ENCODE measurements at regions not wholly inside any gene's neighbourhood (a gene's known extent, or its start where the extent isn't known, plus 50 kb on each side); places are given as distances from the start of the nearest gene placed in this dataset.

DNA sequence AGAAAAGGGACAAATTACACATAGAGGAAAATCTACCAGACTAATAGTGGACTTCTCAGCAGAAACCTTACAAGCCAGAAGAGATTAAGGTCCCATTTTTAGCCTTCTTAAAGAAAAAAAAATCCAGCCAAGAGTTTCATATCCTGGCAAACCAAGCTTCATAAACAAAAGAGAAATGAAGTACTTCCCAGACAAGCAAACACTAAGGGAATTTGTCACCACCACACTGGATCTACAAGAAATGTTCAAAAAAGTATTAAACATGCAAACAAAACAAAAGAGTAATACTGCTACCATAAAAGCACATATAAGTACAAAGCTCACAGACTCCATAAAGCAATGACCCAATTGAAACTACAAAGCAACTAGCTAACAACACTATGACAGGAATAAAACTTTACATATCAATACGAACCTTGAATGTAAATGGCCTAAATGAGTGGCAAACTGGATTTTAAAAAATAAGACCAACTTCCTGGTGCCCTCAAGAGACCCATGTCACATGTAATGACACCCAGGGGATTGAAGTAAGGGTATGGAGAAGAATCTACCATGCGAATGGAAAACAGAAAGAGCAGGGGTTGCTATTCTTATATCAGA, 260.7 kb upstream of the PPP2R2D start:
- TF ChIP-seq, protein P1, sequence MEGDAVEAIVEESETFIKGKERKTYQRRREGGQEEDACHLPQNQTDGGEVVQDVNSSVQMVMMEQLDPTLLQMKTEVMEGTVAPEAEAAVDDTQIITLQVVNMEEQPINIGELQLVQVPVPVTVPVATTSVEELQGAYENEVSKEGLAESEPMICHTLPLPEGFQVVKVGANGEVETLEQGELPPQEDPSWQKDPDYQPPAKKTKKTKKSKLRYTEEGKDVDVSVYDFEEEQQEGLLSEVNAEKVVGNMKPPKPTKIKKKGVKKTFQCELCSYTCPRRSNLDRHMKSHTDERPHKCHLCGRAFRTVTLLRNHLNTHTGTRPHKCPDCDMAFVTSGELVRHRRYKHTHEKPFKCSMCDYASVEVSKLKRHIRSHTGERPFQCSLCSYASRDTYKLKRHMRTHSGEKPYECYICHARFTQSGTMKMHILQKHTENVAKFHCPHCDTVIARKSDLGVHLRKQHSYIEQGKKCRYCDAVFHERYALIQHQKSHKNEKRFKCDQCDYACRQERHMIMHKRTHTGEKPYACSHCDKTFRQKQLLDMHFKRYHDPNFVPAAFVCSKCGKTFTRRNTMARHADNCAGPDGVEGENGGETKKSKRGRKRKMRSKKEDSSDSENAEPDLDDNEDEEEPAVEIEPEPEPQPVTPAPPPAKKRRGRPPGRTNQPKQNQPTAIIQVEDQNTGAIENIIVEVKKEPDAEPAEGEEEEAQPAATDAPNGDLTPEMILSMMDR (IDR thresholded peaks at IDR 0.05): no peak
- H3K36me3 ChIP-seq: no peaks in the 10 kb centered on the region
- no peak for ATAC-seq (ENCODE audit: insufficient number of reproducible peaks, low FRiP score, low read depth)
- no peak overlapping the region for H3K4me3 ChIP-seq
- no peak overlapping the region for H3K27ac ChIP-seq
- no peaks in the 10 kb centered on the region for H3K9me3 ChIP-seq
- DNase-seq (ENCODE audit: low spot score): no peak
- H3K27me3 ChIP-seq (replicated peaks; ENCODE audit: insufficient read depth): no peaks in the 10 kb centered on the region
- no peaks in the 10 kb centered on the region for H3K4me1 ChIP-seq (ENCODE audit: control insufficient read depth in 1 of 2, low read depth in 2 of 2)

DNA sequence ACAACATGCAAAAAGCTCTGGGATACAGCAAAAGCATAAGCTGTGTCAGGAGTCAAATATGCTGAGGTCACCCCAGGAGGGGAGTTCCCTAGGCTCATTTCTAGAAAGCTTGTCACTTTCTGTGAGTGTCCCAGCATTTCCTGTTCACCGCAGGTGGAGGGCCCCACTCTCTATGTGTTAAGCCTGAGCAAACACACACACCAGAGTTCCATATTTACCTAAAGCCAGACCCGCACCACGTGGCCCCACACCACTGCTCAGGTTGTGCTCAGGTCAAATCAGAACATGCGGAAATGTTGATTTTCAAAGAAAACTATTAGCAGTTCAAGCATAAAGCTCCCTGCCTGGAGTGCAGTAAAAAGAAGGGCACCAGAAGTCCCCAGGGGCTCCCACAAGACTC, 259.6 kb upstream of the PPP2R2D start:
- Histone ChIP-seq H3K9me3 (no peaks in the 10 kb centered on the region), H3K36me3 (no peaks in the 10 kb centered on the region), H3K4me1 (ENCODE audit: control insufficient read depth in 1 of 2, low read depth in 2 of 2) (no peaks in the 10 kb centered on the region), H3K27me3 (replicated peaks; ENCODE audit: insufficient read depth) (no peaks in the 10 kb centered on the region), H3K27ac (no peak overlapping the region), H3K4me3 (no peak overlapping the region)
- ATAC-seq (ENCODE audit: insufficient number of reproducible peaks, low FRiP score, low read depth): no peak
- TF ChIP-seq, protein P1 (IDR thresholded peaks at IDR 0.05): no peak
- no peak for DNase-seq (ENCODE audit: low spot score)

DNA sequence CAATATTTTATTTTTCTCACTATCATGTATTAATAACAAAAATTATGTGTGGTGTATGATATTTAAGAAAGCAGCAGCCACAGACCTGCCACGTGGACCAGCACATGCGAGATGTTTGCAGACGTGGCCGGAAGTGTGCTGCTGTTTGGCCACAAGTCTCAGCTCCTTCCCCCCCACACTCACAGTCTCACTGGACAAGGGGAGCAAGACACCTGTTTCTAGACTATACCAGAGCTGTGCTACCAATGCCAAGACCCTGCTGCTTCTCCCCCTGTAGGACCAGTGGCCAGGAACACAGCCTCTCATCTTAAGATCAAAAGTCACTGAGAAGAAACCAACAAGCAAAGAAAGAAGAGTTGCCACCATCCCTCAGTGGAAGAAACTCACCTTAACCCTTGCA, 258.9 kb upstream of the PPP2R2D start:
- ATAC-seq (ENCODE audit: insufficient number of reproducible peaks, low FRiP score, low read depth): no peak
- H3K9me3 ChIP-seq: no peaks in the 10 kb centered on the region
- H3K27ac ChIP-seq: no peak overlapping the region
- TF ChIP-seq, protein P1 (IDR thresholded peaks at IDR 0.05): no peak
- no peaks in the 10 kb centered on the region for H3K27me3 ChIP-seq (replicated peaks; ENCODE audit: insufficient read depth)
- no peak for DNase-seq (ENCODE audit: low spot score)
- H3K4me1 ChIP-seq (ENCODE audit: control insufficient read depth in 1 of 2, low read depth in 2 of 2): no peaks in the 10 kb centered on the region
- H3K36me3 ChIP-seq: no peaks in the 10 kb centered on the region
- no peak overlapping the region for H3K4me3 ChIP-seq

DNA sequence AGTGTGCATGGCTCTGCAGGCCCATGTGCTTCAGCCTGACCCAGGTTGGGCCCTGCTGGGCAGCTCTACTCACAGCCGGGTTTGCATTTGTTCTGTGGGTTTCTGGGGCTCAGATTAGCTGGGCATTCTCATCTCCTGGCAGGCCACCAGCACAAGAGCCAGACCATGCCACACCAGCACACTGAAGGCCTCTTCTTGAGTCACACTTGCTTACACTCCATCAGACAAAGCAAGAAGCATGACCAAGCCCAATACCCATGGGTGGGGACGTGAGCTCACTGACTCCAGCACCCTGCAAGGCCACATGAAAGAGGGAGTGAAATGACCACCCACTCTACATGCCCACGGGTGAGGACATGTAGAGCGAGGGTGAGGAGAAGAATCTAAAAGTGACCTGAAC, 257.8 kb upstream of the PPP2R2D start:
- TF ChIP-seq, protein P1 (IDR thresholded peaks at IDR 0.05): no peak
- no peak overlapping the region for H3K27ac ChIP-seq
- no peaks in the 10 kb centered on the region for H3K9me3 ChIP-seq
- DNase-seq (ENCODE audit: low spot score): no peak
- no peaks in the 10 kb centered on the region for H3K27me3 ChIP-seq (replicated peaks; ENCODE audit: insufficient read depth)
- no peak overlapping the region for H3K4me3 ChIP-seq
- no peaks in the 10 kb centered on the region for H3K4me1 ChIP-seq (ENCODE audit: control insufficient read depth in 1 of 2, low read depth in 2 of 2)
- no peaks in the 10 kb centered on the region for H3K36me3 ChIP-seq
- ATAC-seq (ENCODE audit: insufficient number of reproducible peaks, low FRiP score, low read depth): no peak

DNA sequence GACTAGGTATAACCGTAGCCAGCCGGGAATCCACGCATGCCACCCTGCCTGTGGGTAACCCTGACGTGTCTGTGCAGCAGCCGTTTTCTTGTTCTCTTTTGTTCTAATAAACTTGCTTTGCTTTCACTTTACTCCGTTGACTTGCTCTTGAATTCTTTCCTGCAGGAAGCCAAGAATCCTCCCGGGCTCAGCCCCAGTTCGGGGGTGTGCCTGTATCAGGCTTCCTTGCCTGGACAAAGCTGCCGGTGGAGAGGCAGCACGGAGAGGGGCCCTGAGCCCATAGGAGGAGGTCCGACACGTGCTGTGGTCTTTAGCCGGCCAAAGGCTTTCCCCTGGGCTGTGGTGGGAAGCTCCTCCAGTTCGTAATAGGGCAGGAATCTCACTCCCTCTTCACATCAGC, 256.5 kb upstream of the PPP2R2D start:
- no peaks in the 10 kb centered on the region for H3K36me3 ChIP-seq
- no peak overlapping the region for H3K27ac ChIP-seq
- no peaks in the 10 kb centered on the region for H3K27me3 ChIP-seq (replicated peaks; ENCODE audit: insufficient read depth)
- no peak for ATAC-seq (ENCODE audit: insufficient number of reproducible peaks, low FRiP score, low read depth)
- no peaks in the 10 kb centered on the region for H3K9me3 ChIP-seq
- no peak overlapping the region for H3K4me3 ChIP-seq
- TF ChIP-seq, protein P1 (IDR thresholded peaks at IDR 0.05): no peak
- DNase-seq (ENCODE audit: low spot score): no peak
- H3K4me1 ChIP-seq (ENCODE audit: control insufficient read depth in 1 of 2, low read depth in 2 of 2): no peaks in the 10 kb centered on the region

Measured in thoracic aorta (tissue), 2 donors.